K562 (cell line): ENCODE measurements at regions not wholly inside any gene's neighbourhood (a gene's known extent, or its start where the extent isn't known, plus 50 kb on each side); places are given as distances from the start of the nearest gene placed in this dataset.
A peak's percentile ranks its signal among the peaks of the same experiment; 100 is the strongest.

Experiments
- ATAC-seq: fragments of 200-7000 bp; cut with Tn5 transposase; 3 replicates; pipeline ENCODE4 v1.9.1; 2020; ENCODE audit warnings: moderate library complexity
- BruUV-seq: library from RNA; stranded (reverse); fragments of 400-500 nt; replicated peaks from 2 replicates; lab custom pipeline; 2021; lab: Mats Ljungman, UMichigan
- CTCF ChIA-PET: fragments of 300-600 bp; formaldehyde crosslinking; extraction: SDS; loops from one replicate; lab custom pipeline; 2021; ENCODE audit warnings: low intra/inter-chr PET ratio; lab: Yijun Ruan, JAX
- POLR2A ChIA-PET: fragments of 300-600, 350-650 bp; sonication (Branson Sonifier 250); formaldehyde crosslinking; extraction: SDS; loops from one replicate; lab custom pipeline; 2021; ENCODE audit warnings: antibody characterized with exemption, inconsistent platforms; lab: Yijun Ruan, JAX
- DNase-seq, 4 experiments: peaks; one replicate each; pipeline versions ENCODE4 v3.0.0 to v3.0.0-alpha.2; 2011 to 2018; ENCODE audit warnings: low spot score in 3 of 4, mixed read lengths in 3 of 4; ENCODE audit errors: extremely low read depth in 1 of 4
- FAIRE-seq: peaks from 2 replicates; lab custom pipeline; 2011; peaks lifted over from hg19 to GRCh38; lab: Jason Lieb, UNC
- H2AFZ ChIP-seq: 2 replicates; pipeline ENCODE4 v1.6.0; 2011; ENCODE audit warnings: low read depth, low read length, control low read depth, inconsistent platforms
- H3K27ac ChIP-seq: fragments of 200-600 bp; 3 replicates; pipeline ENCODE4 v1.8.0; 2011; ENCODE audit warnings: low read depth, mild to moderate bottlenecking, control low read depth, inconsistent platforms, low read length, moderate library complexity, mixed read lengths; ENCODE audit errors: extremely low read depth
- H3K27me3 ChIP-seq, 2 experiments: fragments of 300-600 bp in 1 of 2; 2 replicates in 1 of 2; 3 replicates in 1 of 2; pipeline versions ENCODE4 v1.6.0 to v1.8.0; 2011; ENCODE audit warnings: inconsistent platforms in 2 of 2, low read length in 2 of 2, mild to moderate bottlenecking in 1 of 2, mixed read lengths in 1 of 2, moderate library complexity in 1 of 2; ENCODE audit not compliant: control insufficient read depth in 2 of 2, insufficient read depth in 2 of 2
- H3K36me3 ChIP-seq: fragments of 300-600 bp; 3 replicates; pipeline ENCODE4 v1.8.0; 2011; ENCODE audit warnings: mild to moderate bottlenecking, low read length, inconsistent platforms; ENCODE audit not compliant: control insufficient read depth, insufficient read depth
- H3K4me1 ChIP-seq, 2 experiments: fragments of 200-600 bp in 1 of 2; replicated peaks in 1 of 2; 2 replicates in 1 of 2; 3 replicates in 1 of 2; pipeline versions ENCODE4 v1.5.1 to v1.8.0; 2011; ENCODE audit warnings: inconsistent platforms in 2 of 2, low read length in 2 of 2, mild to moderate bottlenecking in 1 of 2, mixed read lengths in 1 of 2, moderate library complexity in 1 of 2; ENCODE audit not compliant: control insufficient read depth in 2 of 2, insufficient read depth in 2 of 2
- H3K4me2 ChIP-seq: 2 replicates; pipeline ENCODE4 v1.6.1; 2011; ENCODE audit warnings: low read length, control low read depth, inconsistent platforms, mixed read lengths; ENCODE audit not compliant: insufficient read depth
- H3K4me3 ChIP-seq: fragments of 200-600 bp; sonication (generic), shearing (Covaris generic); 2 replicates; pipeline ENCODE4 v1.5.1; 2016; ENCODE audit warnings: control low read depth, inconsistent platforms
- H3K79me2 ChIP-seq: fragments of 200-600 bp; 3 replicates; pipeline ENCODE4 v1.8.0; 2011; ENCODE audit warnings: low read length, inconsistent platforms; ENCODE audit not compliant: control insufficient read depth, insufficient read depth
- H3K9ac ChIP-seq, 2 experiments: 2 replicates each; pipeline versions ENCODE4 v1.6.0 to v1.6.1; 2011; ENCODE audit warnings: low read depth in 2 of 2, low read length in 2 of 2, control low read depth in 1 of 2, inconsistent platforms in 1 of 2, mild to moderate bottlenecking in 1 of 2, mixed read lengths in 1 of 2; ENCODE audit not compliant: insufficient read depth in 1 of 2
- H3K9me1 ChIP-seq: one replicate; pipeline ENCODE4 v1.6.0; 2011; ENCODE audit warnings: inconsistent platforms, mild to moderate bottlenecking, low read length, moderate library complexity; ENCODE audit not compliant: control insufficient read depth, insufficient read depth
- H3K9me3 ChIP-seq: replicated peaks from 2 replicates; pipeline ENCODE4 v1.5.1; 2011; ENCODE audit warnings: low read depth, low read length, inconsistent platforms; ENCODE audit not compliant: control insufficient read depth, insufficient read depth
- H4K20me1 ChIP-seq: replicated peaks from 2 replicates; pipeline ENCODE4 v1.6.1; 2011; ENCODE audit warnings: low read length, inconsistent platforms, mixed read lengths; ENCODE audit not compliant: control insufficient read depth, insufficient read depth
- C11orf30 ChIP-seq: fragments of 450-650 bp; IDR thresholded peaks from 2 replicates; pipeline ENCODE4 v1.6.1; 2016; ENCODE audit warnings: low read depth, mild to moderate bottlenecking
- CBFB ChIP-seq: sonication (generic); formaldehyde crosslinking; IDR thresholded peaks from 2 replicates; pipeline ENCODE4 v1.4.0; 2020; ENCODE audit warnings: mild to moderate bottlenecking, missing genetic modification reagents
- ESRRB ChIP-seq: fragments of 250-450 bp; sonication (Bioruptor Pico); IDR thresholded peaks from 2 replicates; pipeline ENCODE4 v1.5.0; 2020; ENCODE audit warnings: mild to moderate bottlenecking, moderate library complexity, borderline replicate concordance
- GATAD2A ChIP-seq: fragments of 450-650 bp; IDR thresholded peaks from 2 replicates; pipeline ENCODE4 v1.6.1; 2017
- MAFF ChIP-seq: IDR thresholded peaks from 2 replicates; pipeline ENCODE4 v1.6.1; 2012; ENCODE audit warnings: low read length, improper control_type of control experiment
- MAFG ChIP-seq: fragments of 450-650 bp; conservative IDR thresholded peaks from 2 replicates; pipeline ENCODE4 v1.6.1; 2016; ENCODE audit warnings: missing genetic modification characterization, missing compliant biosample characterization
- MAFK ChIP-seq: IDR thresholded peaks from 2 replicates; pipeline ENCODE4 v1.6.1; 2011; ENCODE audit warnings: low read length, improper control_type of control experiment
- MGA ChIP-seq: fragments of 450-650 bp; IDR thresholded peaks from 2 replicates; pipeline ENCODE4 v1.6.1; 2016; ENCODE audit warnings: mild to moderate bottlenecking, moderate library complexity
- MTF1 ChIP-seq: fragments of 250-450 bp; sonication (Bioruptor Pico); IDR thresholded peaks from 2 replicates; pipeline ENCODE4 v1.9.0; 2021; ENCODE audit warnings: moderate library complexity, mild to moderate bottlenecking, inconsistent platforms, borderline replicate concordance
- NCOA1 ChIP-seq: fragments of 450-650 bp; IDR thresholded peaks from 2 replicates; pipeline ENCODE4 v1.6.1; 2016; ENCODE audit warnings: low read depth
- SMARCE1 ChIP-seq: fragments of 450-650 bp; IDR thresholded peaks from 2 replicates; pipeline ENCODE4 v1.7.1; 2016; ENCODE audit warnings: mild to moderate bottlenecking
- U2AF1 ChIP-seq: fragments of 200-400 bp; formaldehyde crosslinking; optimal IDR thresholded peaks from 2 replicates; pipeline ENCODE3; 2017; ENCODE audit warnings: mild to moderate bottlenecking, low read depth, low read length, moderate library complexity
- ZNF316 ChIP-seq: fragments of 450-650 bp; IDR thresholded peaks from 2 replicates; pipeline ENCODE4 v1.6.1; 2016
- ZNF695 ChIP-seq: fragments of 450-650 bp; formaldehyde crosslinking; IDR thresholded peaks from 2 replicates; pipeline ENCODE4 v1.4.0; 2020; ENCODE audit warnings: mild to moderate bottlenecking, moderate library complexity
- WGBS: fragments of 100-300 bp; shearing (Covaris generic); methylation state at CpG from one replicate; pipeline ENCODE4 v1.1.6; 2016; ENCODE audit warnings: low coverage, mixed read lengths; ENCODE audit not compliant: insufficient coverage; ENCODE audit errors: missing lambda C conversion rate; 5-methylcytosine and 5-hydroxymethylcytosine counted together
- in situ Hi-C: fragments of 300-500 bp; cut with MboI; formaldehyde crosslinking; loops from 4 replicates; pipeline ENCODE4 v1.15.0; 2018; ENCODE audit warnings: inconsistent platforms, mixed read lengths
- intact Hi-C: fragments of 100-400 bp; cut with micrococcal nuclease; formaldehyde crosslinking; loops from 2 replicates; pipeline ENCODE4 v1.14.2; 2022

- intact Hi-C loops, result no loop called here
- ChIA-PET POLR2A (no interaction called here), CTCF (no interaction called here)
- no peaks in the 10 kb centered on the region for H3K9me3 ChIP-seq
- FAIRE-seq (no peak), ATAC-seq (no peak), DNase-seq (no peak)
- TF ChIP-seq CBFB (CRISPR knock-in tag) (no peak), ZNF695 (CRISPR knock-in tag) (no peak), MAFF (peak; percentile 54; the same call in 1 of the 2 replicates), MAFG (peak; percentile 57), NCOA1 (no peak), SMARCE1 (no peak), C11orf30 (peak; percentile 59), ESRRB (CRISPR knock-in tag) (no peak), MTF1 (no peak), MAFK (peak; percentile 62; the same call in 1 of the 2 replicates), ZNF316 (peak; percentile 81), GATAD2A (no peak), U2AF1 (no peak), MGA (no peak)
- no peaks in the 10 kb centered on the region for H4K20me1 ChIP-seq
- BruUV-seq, result no TSS peak
- no peaks in the 10 kb centered on the region for H3K36me3 ChIP-seq
- H3K9ac ChIP-seq, result no peak overlapping the region
- H3K9me1 ChIP-seq, result no peaks in the 10 kb centered on the region
- in situ Hi-C loops, result no loop called here
- H3K4me2 ChIP-seq, result no peak overlapping the region
- H3K27ac ChIP-seq, result no peak overlapping the region
- H3K4me1 ChIP-seq, result no peaks in the 10 kb centered on the region
- WGBS, result 0% methylated on average over 2 of the region's 2 CpGs
- no peaks in the 10 kb centered on the region for H3K27me3 ChIP-seq
- no peak overlapping the region for H3K4me3 ChIP-seq
- no peaks in the 10 kb centered on the region for H3K79me2 ChIP-seq
- H2AFZ ChIP-seq, result no peak overlapping the region
Observed at GRCh38 chr2:57111531-57111930, 927.7 kb downstream of the CCDC85A start.
